Endothelial cell of umbilical vein (primary cell): ENCODE measurements at regions not wholly inside any gene's neighbourhood (a gene's known extent, or its start where the extent isn't known, plus 50 kb on each side); places are given as distances from the start of the nearest gene placed in this dataset.

Experiments
- BruUV-seq: library from RNA; stranded (reverse); fragments of 400-500 nt; replicated peaks from 2 replicates; lab custom pipeline; 2021; lab: Mats Ljungman, UMichigan
- CTCF ChIA-PET: fragments of 300-600, 350-600 bp; sonication (Branson Sonifier 250); formaldehyde crosslinking; loops from one replicate; lab custom pipeline; 2021; ENCODE audit warnings: antibody characterized with exemption, inconsistent platforms; lab: Charles Lee
- POLR2A ChIA-PET: fragments of 300-600, 350-600 bp; sonication (Branson Sonifier 250); formaldehyde crosslinking; loops from one replicate; lab custom pipeline; 2021; ENCODE audit warnings: antibody characterized with exemption, inconsistent platforms; lab: Charles Lee
- DNase-seq: peaks from one replicate; pipeline ENCODE4 v3.0.0-alpha.2; 2011; ENCODE audit warnings: low read depth, low spot score
- FAIRE-seq: peaks from 2 replicates; lab custom pipeline; 2011; peaks lifted over from hg19 to GRCh38; lab: Jason Lieb, UNC
- H2AFZ ChIP-seq: 2 replicates; pipeline ENCODE4 v1.6.0; 2012; ENCODE audit warnings: low read depth, low read length, control low read depth, inconsistent platforms
- H3K27ac ChIP-seq: 2 replicates; pipeline ENCODE4 v1.5.1; 2011; ENCODE audit warnings: low read depth, mild to moderate bottlenecking, control low read depth, low read length, moderate library complexity; ENCODE audit not compliant: insufficient read depth
- H3K27me3 ChIP-seq, 2 experiments: 2 replicates each; pipeline versions ENCODE4 v1.6.0 to v1.6.1; 2011; ENCODE audit warnings: low read length in 2 of 2, mixed read lengths in 1 of 2; ENCODE audit not compliant: control insufficient read depth in 2 of 2, insufficient read depth in 2 of 2
- H3K36me3 ChIP-seq, 2 experiments: 2 replicates in 1 of 2; 3 replicates in 1 of 2; pipeline ENCODE4 v1.5.1; 2011; ENCODE audit warnings: low read length in 2 of 2, mild to moderate bottlenecking in 1 of 2, moderate library complexity in 1 of 2; ENCODE audit not compliant: control insufficient read depth in 2 of 2, insufficient read depth in 2 of 2; ENCODE audit errors: extremely low read depth in 1 of 2
- H3K4me1 ChIP-seq: 3 replicates; pipeline ENCODE4 v1.5.1; 2011; ENCODE audit warnings: mild to moderate bottlenecking, low read length; ENCODE audit not compliant: control insufficient read depth, insufficient read depth; ENCODE audit errors: extremely low read depth
- H3K4me2 ChIP-seq: 2 replicates; pipeline ENCODE4 v1.6.1; 2011; ENCODE audit warnings: low read length, control low read depth, mixed read lengths; ENCODE audit not compliant: insufficient read depth
- H3K4me3 ChIP-seq, 3 experiments: fragments of 200-600 bp in 1 of 3; sonication (generic), shearing (Covaris generic) in 1 of 3; replicated peaks in 1 of 3; 2 replicates each; pipeline ENCODE4 v1.5.1; 2011 to 2016; ENCODE audit warnings: control low read depth in 3 of 3, low read length in 3 of 3, mild to moderate bottlenecking in 2 of 3, inconsistent platforms in 1 of 3, low read depth in 1 of 3, moderate library complexity in 1 of 3; ENCODE audit not compliant: insufficient read depth in 1 of 3
- H3K79me2 ChIP-seq: 2 replicates; pipeline ENCODE4 v1.6.0; 2012; ENCODE audit warnings: low read length, inconsistent platforms; ENCODE audit not compliant: control insufficient read depth, insufficient read depth
- H3K9ac ChIP-seq: replicated peaks from 2 replicates; pipeline ENCODE3; 2011; ENCODE audit warnings: low read length, control low read depth; ENCODE audit not compliant: insufficient read depth; ENCODE audit errors: extremely low read depth
- H3K9me1 ChIP-seq: replicated peaks from 3 replicates; pipeline ENCODE4 v1.6.0; 2011; ENCODE audit warnings: mild to moderate bottlenecking, low read length; ENCODE audit not compliant: control insufficient read depth, insufficient read depth; ENCODE audit errors: extremely low read depth
- H3K9me3 ChIP-seq: replicated peaks from 2 replicates; pipeline ENCODE4 v1.5.1; 2012; ENCODE audit warnings: low read length, inconsistent platforms; ENCODE audit not compliant: control insufficient read depth, insufficient read depth
- H4K20me1 ChIP-seq: replicated peaks from 2 replicates; pipeline ENCODE3; 2011; ENCODE audit warnings: mild to moderate bottlenecking, low read length; ENCODE audit not compliant: control insufficient read depth, insufficient read depth; ENCODE audit errors: extremely low read depth
- EZH2 ChIP-seq: IDR thresholded peaks from 2 replicates; pipeline ENCODE4 v1.6.1; 2012; ENCODE audit warnings: borderline replicate concordance, low read depth, mild to moderate bottlenecking, moderate library complexity, low read length, inconsistent platforms; ENCODE audit not compliant: severe bottlenecking
- FOS ChIP-seq: IDR thresholded peaks from 2 replicates; pipeline ENCODE4 v1.6.1; 2011; ENCODE audit warnings: mild to moderate bottlenecking, low read length, moderate library complexity, borderline replicate concordance; ENCODE audit not compliant: insufficient read depth
- GATA2 ChIP-seq: IDR thresholded peaks from 2 replicates; pipeline ENCODE4 v1.7.0; 2011; ENCODE audit warnings: low read depth, mild to moderate bottlenecking, moderate library complexity, mixed read lengths, low read length; ENCODE audit not compliant: insufficient read length, insufficient read depth
- JUN ChIP-seq: IDR thresholded peaks from 2 replicates; pipeline ENCODE4 v1.6.1; 2011; ENCODE audit warnings: borderline replicate concordance, low read depth; ENCODE audit not compliant: insufficient read length, insufficient read depth
- MAX ChIP-seq: IDR thresholded peaks from 2 replicates; pipeline ENCODE4 v1.6.1; 2011; ENCODE audit not compliant: insufficient read depth, insufficient read length
- MYC ChIP-seq: IDR thresholded peaks from one replicate; pipeline ENCODE4 v1.6.1; 2011; ENCODE audit warnings: mild to moderate bottlenecking, low read depth, low read length
- POLR2A ChIP-seq: IDR thresholded peaks from 2 replicates; pipeline ENCODE4 v1.6.1; 2012; ENCODE audit warnings: low read depth, mild to moderate bottlenecking, control low read depth, low read length
- POLR2AphosphoS5 ChIP-seq: IDR thresholded peaks from 2 replicates; pipeline ENCODE4 v1.6.1; 2012; ENCODE audit warnings: low read depth, mild to moderate bottlenecking, control low read depth, low read length, moderate library complexity; ENCODE audit not compliant: insufficient read depth
- dilution Hi-C: fragments of 300-500 bp; cut with MboI; formaldehyde crosslinking; loops from one replicate; pipeline ENCODE4 v1.15.0; 2019; ENCODE audit warnings: low sequenced_read_pairs; ENCODE audit not compliant: extremely low pct_ligation_motif_present
- intact Hi-C: fragments of 100-400 bp; cut with micrococcal nuclease; formaldehyde crosslinking; loops from one replicate; pipeline ENCODE4 v1.10.0; 2022
- TF ChIP-seq, protein P1 (sequence below), 2 donors: IDR thresholded peaks; 1 replicate in 1 of 2; 2 replicates in 1 of 2; pipeline ENCODE4 v1.5.1; 2011; ENCODE audit warnings: low read length in 2 of 2, mild to moderate bottlenecking in 2 of 2, moderate library complexity in 2 of 2, control low read depth in 1 of 2, inconsistent platforms in 1 of 2, low read depth in 1 of 2; ENCODE audit not compliant: insufficient read depth in 1 of 2; ENCODE audit errors: extremely low read depth in 1 of 2

DNA sequence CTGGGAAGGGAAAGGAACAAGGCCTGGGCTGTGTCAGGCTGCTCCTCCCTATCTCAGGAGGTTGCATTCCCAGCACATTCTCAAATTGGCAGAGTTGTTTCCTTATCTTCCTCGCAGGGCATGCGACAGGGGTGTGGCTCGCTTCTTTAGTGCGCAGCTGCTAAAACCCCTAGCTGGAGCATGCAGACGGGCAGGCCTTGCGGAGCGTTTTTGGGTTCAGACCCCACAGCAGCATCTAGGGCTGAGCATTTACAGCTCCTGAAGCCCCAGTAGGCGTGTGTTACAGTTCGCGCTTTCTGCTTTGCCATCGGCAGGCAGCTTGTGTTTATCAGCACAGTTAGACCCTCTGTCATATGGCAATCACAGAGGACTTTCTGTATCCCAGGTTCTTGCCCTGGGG is 392.4 kb downstream of the TECRL start:
- no peak for FAIRE-seq
- Histone ChIP-seq H4K20me1 (no peaks in the 10 kb centered on the region), H3K27me3 (no peaks in the 10 kb centered on the region), H3K27ac (no peak overlapping the region), H3K9ac (no peak overlapping the region), H3K4me1 (no peaks in the 10 kb centered on the region), H2AFZ (no peak overlapping the region), H3K79me2 (no peaks in the 10 kb centered on the region), H3K36me3 (no peaks in the 10 kb centered on the region), H3K4me3 (no peak overlapping the region), H3K9me3 (no peaks in the 10 kb centered on the region), H3K9me1 (no peaks in the 10 kb centered on the region), H3K4me2 (no peak overlapping the region)
- CTCF ChIA-PET = no interaction called here
- no TSS peak for BruUV-seq
- no peak for TF ChIP-seq JUN
- intact Hi-C loops (no loop called here), dilution Hi-C loops (no loop called here)
- POLR2A ChIA-PET = no interaction called here
- DNase-seq = no peak

DNA sequence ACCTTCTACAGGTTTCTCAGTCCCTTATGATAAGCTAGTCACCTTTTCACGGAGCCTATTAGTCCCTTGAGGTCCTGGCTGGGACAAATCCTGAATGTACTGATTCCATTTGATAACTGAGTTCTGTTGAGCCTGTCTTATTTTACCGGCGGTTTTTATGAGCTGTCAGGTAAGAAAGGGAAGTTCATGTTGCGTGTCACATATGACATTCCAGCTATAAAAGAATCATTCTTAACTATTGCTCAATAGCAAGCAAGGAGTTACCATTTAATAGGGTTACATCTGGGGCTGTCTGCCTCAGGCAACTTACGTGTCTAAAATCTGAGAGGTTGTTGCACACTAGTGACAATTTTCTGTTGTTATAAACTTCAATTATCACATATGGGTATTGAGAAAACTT is 394.6 kb downstream of the TECRL start:
- no peaks in the 10 kb centered on the region for H4K20me1 ChIP-seq
- H3K79me2 ChIP-seq = no peaks in the 10 kb centered on the region
- H3K4me1 ChIP-seq = no peaks in the 10 kb centered on the region
- H3K4me3 ChIP-seq = no peak overlapping the region
- POLR2A ChIA-PET = no interaction called here
- FAIRE-seq (no peak), DNase-seq (no peak)
- TF ChIP-seq MYC (no peak), FOS (no peak), MAX (no peak), POLR2A (no peak), EZH2 (no peak), POLR2AphosphoS5 (no peak), JUN (no peak), GATA2 (no peak)
- TF ChIP-seq, protein P1, sequence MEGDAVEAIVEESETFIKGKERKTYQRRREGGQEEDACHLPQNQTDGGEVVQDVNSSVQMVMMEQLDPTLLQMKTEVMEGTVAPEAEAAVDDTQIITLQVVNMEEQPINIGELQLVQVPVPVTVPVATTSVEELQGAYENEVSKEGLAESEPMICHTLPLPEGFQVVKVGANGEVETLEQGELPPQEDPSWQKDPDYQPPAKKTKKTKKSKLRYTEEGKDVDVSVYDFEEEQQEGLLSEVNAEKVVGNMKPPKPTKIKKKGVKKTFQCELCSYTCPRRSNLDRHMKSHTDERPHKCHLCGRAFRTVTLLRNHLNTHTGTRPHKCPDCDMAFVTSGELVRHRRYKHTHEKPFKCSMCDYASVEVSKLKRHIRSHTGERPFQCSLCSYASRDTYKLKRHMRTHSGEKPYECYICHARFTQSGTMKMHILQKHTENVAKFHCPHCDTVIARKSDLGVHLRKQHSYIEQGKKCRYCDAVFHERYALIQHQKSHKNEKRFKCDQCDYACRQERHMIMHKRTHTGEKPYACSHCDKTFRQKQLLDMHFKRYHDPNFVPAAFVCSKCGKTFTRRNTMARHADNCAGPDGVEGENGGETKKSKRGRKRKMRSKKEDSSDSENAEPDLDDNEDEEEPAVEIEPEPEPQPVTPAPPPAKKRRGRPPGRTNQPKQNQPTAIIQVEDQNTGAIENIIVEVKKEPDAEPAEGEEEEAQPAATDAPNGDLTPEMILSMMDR (IDR thresholded peaks at IDR 0.05; ENCODE audit: extremely low read depth in 1 of 2, insufficient read depth in 1 of 2, low read depth in 1 of 2, low read length in 2 of 2) = no peak
- H3K9me3 ChIP-seq = peaks cover 2% of the 10 kb centered on the region
- BruUV-seq = no TSS peak
- no peak overlapping the region for H2AFZ ChIP-seq
- CTCF ChIA-PET = no interaction called here
- no peaks in the 10 kb centered on the region for H3K27me3 ChIP-seq
- H3K9me1 ChIP-seq = no peaks in the 10 kb centered on the region
- dilution Hi-C loops (no loop called here), intact Hi-C loops (no loop called here)
- no peak overlapping the region for H3K4me2 ChIP-seq
- no peaks in the 10 kb centered on the region for H3K36me3 ChIP-seq
- H3K9ac ChIP-seq = no peak overlapping the region
- H3K27ac ChIP-seq = no peak overlapping the region
